ENCODE measurements at regions not wholly inside any gene's neighbourhood (a gene's known extent, or its start where the extent isn't known, plus 50 kb on each side); places are given as distances from the start of the nearest gene placed in this dataset.

DNA sequence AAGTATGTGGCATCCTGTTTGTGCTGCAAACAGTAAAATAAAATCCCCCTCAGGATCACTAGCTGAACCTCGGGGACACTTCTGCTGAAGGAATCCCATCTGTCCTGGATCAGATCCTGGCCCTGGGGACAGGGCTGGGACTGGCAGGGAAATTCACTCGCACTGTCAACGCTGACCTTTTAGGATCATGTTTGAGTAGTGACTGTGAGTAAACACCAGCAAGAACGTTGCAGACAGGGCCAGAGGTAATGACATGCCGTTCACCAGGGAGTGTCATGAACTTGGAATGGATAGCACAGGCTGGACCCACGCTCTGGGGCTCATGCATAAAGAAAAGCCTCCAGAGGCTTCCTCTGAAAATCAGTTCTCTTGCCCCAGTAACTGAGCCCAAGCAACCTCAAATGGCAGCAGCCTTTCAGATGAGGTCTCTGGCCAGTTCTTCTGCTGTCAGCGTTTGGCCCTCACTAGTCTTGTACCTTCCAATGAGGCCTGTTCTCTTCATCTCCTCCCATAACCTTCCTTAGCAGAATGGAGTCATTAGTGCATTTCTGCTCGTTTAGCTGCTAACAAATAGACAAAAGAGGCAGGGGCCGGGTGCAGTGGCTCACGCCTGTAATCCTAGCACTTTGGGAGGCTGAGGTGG lies 51.0 kb upstream of the BARX2 start:
- DNase-seq = no peak

DNA sequence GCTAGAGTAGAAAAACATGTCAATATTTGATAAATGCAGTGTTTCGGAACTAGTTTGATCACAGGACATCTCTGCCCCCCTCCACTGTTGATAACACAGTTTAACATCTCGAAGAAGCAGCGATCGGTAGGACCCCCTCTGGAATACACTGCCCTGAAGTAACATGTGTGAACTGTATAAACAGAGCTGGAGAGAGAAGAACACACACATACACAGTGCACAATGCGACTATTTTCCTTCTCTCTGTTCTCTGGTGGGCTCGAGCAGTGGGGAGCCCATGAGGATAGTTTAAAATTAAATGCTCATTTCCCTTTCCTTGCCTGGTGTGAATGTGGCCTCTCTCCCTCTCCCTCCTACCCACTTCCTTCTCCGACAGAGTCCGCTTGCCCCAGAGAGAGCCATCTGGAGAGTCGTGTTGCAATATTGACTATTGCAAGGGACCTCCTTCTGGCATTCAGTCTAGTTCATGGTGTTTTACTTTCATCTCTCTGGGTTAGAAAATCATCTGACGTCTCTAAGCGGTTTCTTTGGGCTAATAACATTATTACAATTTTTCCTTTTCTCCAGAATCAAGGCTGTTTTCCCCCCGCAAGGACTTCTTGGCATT lies 51.6 kb upstream of the BARX2 start:
- DNase-seq = no peak

- no peak for DNase-seq
Observed at GRCh38 chr11:129322941-129323340, 52.7 kb upstream of the BARX2 start.

DNA sequence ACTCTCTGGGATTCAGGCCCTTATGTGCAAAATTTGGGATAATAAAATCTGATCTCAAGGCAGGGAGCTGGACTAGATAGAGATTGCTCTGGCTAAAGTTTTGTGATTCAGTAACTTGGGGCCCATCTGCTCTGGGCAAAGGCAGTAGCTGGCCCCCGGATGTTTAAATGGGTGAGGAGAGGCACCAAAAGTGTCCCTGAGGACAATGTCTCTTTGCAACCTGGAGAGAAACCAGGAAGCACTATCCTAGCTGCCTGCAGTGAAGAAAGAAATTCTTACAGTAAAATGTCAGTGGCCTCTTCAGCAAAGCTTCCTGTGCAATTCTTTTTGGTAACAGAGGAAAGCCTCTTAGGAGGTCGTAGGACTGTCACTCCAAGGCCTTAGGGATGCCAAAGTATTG lies 54.6 kb upstream of the BARX2 start:
- DNase-seq = no peak

GRCh38 chr11:129320494-129320893 lies 55.2 kb upstream of the BARX2 start:
- no peak for DNase-seq

DNA sequence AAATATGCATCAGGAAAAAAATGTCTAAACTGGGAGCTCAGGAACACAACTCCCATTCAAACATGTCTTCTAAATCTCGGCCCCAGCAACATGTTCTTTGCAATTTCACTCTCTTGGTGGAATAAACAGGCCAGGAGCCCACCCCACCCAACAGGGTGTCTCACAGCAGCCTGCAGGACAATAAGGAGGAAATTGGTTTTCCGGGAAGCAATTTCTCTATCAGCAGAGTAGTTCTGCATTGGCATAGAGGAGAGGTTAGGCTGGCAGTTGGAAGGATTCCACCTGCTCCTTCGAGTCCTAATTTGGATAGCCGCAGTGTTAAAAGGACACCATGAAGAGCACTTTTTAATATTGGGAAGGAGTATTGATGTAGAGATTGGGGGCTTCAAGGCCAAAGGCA lies 55.9 kb upstream of the BARX2 start:
- no peak for DNase-seq

DNA sequence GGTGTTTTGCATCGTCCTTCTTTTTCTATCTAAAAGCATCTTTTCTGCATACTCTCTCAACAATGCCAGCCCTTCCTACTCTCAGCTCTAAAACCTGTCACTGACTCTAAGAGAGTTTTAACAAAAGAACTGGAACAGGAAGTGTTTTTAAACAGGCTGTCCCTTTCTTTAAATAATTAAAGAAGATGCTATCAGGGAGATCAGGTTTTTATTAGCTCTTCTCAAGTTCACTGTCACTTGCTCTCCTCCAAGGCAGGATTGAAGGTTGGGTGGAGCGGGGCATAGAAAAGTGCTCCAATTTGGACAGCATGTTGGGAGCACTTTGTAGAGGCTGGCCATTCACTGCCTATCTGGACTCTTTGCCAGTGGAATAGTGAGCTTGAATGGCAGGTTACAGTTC lies 56.4 kb upstream of the BARX2 start:
- no peak for DNase-seq

DNA sequence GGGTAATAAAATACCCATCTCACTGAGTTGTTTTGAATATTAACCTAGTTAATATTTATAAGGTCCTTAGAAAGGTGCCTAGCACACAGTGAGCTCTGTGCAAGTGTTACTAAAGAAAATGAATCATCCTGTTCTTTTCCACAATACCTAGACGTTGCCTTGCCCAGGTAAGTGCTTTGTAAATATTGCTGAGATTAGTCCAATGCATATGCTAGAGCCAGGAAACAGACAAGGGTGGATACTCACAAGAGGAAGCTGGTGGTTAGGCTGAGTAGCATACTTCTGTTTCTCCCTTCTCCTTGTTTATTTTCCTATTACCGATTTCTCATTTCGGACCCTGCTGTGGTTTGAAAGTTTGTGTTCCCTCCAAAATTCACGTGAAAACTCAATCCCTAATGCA lies 58.1 kb upstream of the BARX2 start:
- no peak for DNase-seq

DNA sequence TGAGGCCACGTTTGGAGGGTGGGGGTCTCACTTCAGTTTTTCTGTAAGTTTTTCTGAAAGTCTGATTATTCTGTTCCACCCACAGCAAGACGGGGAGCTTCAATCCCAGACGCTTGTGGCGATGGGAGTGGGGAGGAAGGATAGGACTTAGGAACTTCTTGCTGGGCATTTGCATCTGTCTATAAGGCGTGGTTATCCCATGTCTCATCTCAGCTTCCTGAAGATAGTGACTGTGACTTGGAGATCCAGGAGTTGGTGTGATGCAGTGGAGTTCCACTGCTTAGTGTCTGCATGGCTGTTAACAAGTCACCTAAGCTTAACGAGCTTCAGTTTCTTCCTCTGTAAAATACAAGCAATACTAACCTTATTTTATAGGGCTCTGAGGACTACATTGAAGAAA lies 58.9 kb upstream of the BARX2 start:
- no peak for DNase-seq

DNA sequence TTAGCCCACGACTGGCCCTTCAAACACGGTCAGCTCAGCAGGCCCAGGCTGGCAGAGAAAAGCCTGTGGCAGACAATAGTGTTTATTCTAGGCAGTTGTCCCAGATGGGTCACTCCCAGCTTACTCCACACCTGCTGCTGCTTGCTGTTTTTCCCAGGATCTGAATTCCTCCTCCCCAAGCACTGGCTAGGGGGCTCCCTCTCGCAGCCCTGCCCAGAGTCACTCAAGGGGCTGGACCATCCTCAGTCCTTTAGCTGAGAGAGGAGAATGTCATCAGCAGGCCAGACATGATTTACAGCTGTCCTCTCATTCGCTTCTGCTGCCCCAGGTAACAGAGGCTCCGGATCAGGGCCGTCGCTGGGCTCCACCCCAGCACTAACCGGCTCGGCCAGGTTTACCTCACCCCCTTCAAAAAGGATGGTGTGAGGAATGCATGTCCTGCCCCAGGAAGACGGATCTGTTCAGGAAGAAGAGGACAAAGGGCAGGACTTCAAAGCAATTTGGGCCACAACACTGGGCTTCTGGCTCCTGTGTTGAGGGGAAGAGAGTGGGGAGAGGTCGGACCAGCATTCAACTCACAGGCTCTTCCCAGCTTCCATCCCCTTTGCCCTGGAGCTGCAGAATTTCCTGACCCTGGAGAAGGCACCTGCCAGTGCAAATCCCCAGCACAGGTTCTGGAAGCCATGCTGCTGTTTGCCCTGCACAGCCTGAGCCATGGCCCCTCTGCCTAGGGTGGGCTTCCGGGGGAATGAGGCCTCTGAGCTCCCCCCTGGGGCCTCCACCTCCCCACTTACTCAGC lies 59.7 kb upstream of the BARX2 start:
- no peak for DNase-seq

DNA sequence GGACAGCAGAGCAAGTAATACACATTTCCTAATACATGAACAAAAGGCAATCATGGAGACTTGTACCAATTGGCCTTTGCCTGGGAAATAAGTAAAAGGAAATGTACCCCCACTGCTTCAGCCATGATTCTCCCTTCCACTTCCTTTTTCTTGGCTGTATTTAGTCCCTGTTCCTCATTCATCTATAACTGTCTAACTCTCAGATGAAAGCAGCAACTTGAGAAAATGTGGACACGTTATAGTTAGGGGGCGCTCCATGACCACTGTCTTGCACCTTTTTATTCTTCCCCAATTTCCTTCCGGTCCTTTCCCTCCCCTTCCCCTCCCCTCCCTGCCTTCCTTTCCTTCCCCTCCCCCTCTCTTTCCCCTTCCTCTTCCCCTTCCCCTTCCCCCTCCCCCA lies 61.3 kb upstream of the BARX2 start:
- DNase-seq = no peak

DNA sequence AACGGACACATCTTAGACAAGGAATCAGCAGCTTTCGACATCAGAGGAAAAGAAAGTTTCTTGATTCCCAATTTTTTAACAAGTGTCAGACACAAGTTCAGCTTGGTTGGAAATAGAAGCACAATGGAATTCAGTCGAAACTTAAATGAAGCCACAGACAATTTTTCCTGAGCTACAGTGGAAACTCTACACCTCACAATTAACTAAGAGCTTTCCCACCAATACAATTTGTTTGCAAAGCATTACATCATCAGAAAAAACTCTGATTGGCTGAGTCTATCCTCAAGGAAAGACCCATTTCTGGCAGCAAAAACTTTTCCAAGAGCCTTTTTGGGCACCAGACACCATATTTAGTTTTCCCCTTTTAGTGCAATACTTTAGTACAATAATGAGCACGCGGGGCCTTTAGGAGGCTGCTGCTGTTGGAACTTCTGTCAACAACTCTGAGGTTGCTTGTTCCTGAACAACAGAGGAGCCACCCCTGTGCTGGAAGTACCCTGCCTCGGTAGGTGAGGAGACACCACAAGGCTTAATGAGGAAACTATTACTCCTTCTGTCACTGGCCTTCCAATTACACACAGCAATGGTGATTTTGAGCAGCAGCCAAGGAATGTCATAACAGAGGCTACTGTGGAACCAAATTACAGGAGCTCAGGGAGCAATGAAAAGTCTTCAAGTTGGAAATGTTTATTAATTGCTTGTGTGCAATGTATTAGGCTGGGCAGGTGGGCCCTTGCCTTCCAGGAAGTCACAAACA lies 61.9 kb upstream of the BARX2 start:
- DNase-seq = no peak

GRCh38 chr11:129312730-129313503 lies 62.7 kb upstream of the BARX2 start:
- no peak for DNase-seq

DNA sequence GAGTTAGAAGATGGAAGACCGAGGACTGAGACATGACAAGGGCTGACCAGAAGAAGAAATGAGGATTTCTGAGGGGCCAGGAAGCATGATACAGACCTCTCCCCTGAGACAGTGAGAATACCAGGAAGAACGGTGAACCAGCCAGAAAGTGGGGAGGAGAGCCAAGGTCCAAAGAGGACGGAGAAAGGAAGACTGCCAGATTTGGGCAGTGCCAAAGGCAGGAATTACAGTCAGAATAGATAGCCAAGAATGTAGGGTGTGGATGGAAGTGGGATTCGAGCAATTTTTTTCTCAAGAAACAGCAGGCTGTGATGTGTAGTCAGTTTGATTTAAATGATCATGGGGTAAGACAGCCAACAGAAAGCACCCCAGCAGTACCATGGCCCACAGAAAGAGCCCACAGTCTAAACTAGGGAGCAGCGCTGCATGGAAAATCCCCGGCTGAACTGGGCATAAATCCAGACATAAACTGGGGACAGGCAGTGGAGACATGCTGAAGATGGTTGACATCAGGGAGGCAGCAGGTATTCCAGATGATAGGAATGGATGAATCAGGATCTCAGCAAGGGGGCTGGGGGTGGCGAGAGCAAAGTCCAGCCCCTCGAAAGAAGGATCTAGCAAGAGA lies 67.3 kb upstream of the BARX2 start:
- DNase-seq = no peak

DNA sequence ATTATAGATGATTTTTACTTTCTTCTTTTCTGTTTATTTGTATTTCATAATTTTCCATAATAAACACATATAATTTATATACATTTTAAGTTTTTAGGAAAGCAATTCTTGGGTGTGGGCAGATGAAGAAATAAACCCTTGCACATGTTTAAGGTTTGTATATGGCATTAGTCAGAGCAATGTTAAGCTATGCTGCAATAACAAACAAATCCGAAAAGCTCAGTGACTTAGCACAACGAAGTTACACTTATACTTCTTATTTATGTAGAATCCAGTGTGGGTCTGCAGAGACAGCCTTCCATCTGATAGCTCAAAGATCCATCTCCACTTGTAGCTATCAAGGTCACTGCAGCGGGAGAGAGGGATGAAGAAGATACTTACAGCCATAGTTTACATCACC lies 68.5 kb upstream of the BARX2 start:
- DNase-seq = no peak

DNA sequence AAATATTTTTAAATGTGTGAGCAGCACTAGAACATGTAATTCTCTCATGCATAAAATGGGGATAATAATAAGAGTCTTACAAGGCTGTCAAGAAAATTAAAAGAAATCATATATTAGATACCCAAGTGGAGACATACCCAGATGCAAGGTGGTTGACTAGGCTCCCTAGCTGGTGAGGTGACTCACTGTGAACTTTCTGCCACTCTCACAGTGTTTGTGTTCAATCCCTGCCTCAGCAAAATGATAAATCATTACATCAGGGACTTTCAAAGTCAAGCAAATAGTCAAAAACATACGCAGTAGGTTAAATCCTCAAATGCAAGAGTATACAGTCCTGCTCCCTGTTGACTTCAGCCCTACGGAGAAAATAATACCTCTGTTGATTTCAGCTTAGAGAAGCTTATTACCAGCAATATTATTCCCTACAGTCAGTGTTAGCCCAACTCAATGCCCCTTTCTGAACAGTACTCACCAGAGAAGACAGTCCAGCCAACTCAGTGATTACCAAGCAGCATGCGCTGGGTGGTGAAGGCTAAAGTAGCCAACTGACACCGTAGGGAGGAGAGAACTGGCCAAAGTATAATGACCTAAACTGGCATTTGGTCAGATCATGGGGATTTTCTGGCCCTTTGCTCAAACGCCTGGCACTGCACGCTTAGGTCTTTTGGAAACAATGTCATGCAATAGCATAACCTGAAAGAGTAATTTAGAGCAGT lies 73.1 kb upstream of the BARX2 start:
- DNase-seq = no peak

- no peak for DNase-seq
Observed at GRCh38 chr11:129300099-129300498, 75.5 kb upstream of the BARX2 start.

DNA sequence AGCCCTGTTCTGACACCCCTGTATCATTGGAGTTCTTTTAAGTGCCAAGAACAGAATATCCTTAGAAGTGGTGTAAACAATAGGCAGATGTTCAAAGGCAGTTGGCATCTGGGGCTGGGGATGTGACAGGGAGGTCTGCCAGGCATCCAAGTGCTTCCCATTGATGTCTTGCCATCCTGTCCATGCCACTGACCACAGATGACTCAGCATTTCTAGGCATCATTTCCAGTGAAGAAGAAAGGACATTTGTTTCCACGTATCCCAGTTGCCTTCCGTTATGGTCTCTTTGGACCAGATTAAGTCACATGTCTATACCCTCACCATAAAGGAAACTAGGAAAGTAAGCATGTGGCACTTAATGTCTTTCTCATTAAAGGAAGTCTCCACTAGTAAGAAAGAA lies 76.7 kb upstream of the BARX2 start:
- no peak for DNase-seq

DNA sequence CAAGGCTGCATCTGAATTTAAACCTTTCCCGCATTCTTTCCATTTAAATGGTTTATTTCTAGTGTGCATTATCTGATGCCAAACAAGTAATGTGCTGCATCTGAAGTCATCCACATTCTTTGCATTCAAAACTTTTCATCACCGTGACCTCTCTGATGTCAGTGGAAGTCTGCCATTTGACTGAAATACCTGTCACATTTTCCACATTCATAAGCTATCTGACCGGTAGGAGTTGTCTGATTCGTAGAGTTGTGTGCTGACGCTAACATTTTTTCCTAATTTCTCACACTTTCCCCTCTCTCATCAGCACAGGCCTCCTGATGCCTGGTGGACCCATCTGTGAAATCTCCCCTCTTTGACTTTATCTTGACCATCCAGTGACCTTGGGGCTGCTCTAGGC lies 79.9 kb upstream of the BARX2 start:
- DNase-seq = no peak

DNA sequence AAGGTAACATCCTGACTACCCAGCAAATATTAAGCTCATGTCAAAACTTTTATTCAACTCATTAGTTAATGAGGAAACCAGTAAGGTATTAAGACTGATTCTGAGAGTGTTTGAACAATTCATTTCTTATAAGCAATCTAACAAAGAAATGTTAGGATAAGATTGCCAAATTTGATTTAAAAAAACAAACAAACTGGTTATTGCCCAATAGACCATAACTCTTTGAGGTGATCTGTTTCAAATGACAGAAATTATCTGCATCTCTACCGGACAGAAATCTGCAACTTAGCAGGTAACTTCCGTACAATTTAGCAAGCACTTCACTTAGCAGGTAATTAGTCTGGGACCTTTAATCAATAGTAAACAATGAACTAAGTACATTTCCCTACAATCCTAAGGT lies 82.9 kb upstream of the BARX2 start:
- DNase-seq = no peak

- DNase-seq = no peak
Observed at GRCh38 chr11:129292092-129292491, 83.6 kb upstream of the BARX2 start.

DNA sequence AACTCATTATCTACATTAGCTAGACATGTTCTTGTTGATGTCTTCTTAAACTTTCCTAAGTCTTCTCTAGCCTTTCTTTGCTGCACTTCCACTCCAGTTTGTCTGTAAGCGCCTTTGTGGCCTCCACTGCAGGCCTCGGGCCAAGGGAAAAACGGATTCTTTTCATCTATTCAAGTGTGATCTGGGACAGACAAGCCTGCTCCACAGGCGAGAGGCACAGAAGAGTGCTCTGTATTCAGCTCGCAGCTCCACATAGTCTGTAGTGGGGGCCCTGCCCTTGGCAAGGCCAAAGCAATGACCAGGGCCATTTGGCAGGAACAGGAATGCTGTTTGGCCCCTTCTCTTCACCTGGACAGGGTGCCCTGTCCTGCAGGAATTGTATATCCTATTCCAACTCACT lies 84.1 kb upstream of the BARX2 start:
- no peak for DNase-seq

Data from activated naive CD4-positive, alpha-beta T cell (primary cell).